Activated CD4-positive, alpha-beta T cell treated with anti-CD3 and anti-CD28 coated beads, Interleukin-2, Interleukin-4, amounts not matched to agents 100 ng/mL and 50 ng/mL, durations not matched to agents 16 hours and 8 hours (primary cell): ENCODE measurements at regions not wholly inside any gene's neighbourhood (a gene's known extent, or its start where the extent isn't known, plus 50 kb on each side); places are given as distances from the start of the nearest gene placed in this dataset.
"Not testable (repeated sequence)": the region's sequence is repeated elsewhere in the genome, so short reads cannot be mapped to it uniquely, and the experiment has no call there.

Experiments used
- DNase-seq: peaks from one replicate; pipeline ENCODE4 v3.0.0-alpha.2; 2020; ENCODE audit warnings: low spot score

DNA sequence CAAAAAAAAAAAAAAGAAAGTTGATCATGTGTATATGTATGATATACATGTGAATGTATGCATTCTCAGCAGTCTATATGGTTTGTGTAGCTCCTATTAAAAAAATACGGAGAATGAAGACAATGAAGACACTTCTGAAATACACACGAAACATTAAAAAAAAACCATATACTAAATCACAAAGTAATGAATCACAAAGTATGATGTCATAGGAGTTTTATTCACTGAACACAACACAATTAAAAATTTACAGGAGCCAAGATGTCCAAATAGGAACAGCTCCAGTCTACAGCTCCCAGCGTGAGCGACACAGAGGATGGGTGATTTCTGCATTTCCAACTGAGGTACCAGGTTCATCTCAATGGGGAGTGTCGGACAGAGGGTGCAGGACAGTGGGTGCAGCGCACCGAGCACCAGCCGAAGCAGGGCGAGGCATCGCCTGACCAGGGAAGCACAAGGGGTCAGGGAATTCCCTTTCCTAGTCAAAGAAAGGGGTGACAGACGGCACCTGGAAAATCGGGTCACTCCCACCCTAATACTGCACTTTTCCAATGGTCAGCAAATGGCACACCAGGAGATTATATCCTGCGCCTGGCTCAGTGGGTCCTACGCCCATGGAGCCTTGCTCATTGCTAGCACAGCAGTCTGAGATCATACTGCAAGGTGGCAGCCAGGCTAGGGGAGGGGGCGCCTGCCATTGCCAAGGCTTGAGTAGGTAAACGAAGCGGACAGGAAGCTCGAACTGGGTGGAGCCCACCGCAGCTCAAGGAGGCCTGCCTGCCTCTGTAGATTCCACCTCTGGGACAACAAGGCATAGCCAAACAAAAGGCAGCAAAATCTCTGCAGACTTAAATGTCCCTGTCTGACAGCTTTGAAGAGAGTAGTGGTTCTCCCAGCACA is 53.9 kb upstream of the TUSC1 start:
- DNase-seq = not testable (repeated sequence)
